GM23248 (cell line): ENCODE measurements at regions not wholly inside any gene's neighbourhood (a gene's known extent, or its start where the extent isn't known, plus 50 kb on each side); places are given as distances from the start of the nearest gene placed in this dataset.

Experiments
- DNase-seq: peaks from one replicate; pipeline ENCODE4 v3.0.0-alpha.2; 2015
- H2AFZ ChIP-seq: fragments of 200-600 bp; sonication (generic); 2 replicates; pipeline ENCODE4 v1.6.1; 2016; ENCODE audit warnings: antibody characterized with exemption
- H3F3A ChIP-seq: fragments of 200-600 bp; sonication (generic); 2 replicates; pipeline ENCODE4 v1.6.1; 2016; ENCODE audit warnings: mild to moderate bottlenecking, antibody characterized with exemption, mixed run types; ENCODE audit not compliant: insufficient read depth
- H3K27ac ChIP-seq: fragments of 200-600 bp; sonication (generic); 2 replicates; pipeline ENCODE4 v1.5.1; 2016; ENCODE audit warnings: mild to moderate bottlenecking
- H3K27me3 ChIP-seq: fragments of 200-600 bp; sonication (generic); replicated peaks from 2 replicates; pipeline ENCODE4 v1.6.1; 2016; ENCODE audit warnings: mild to moderate bottlenecking; ENCODE audit not compliant: insufficient read depth
- H3K36me3 ChIP-seq: fragments of 200-600 bp; sonication (generic); 2 replicates; pipeline ENCODE4 v1.6.1; 2016; ENCODE audit warnings: low read depth, mild to moderate bottlenecking
- H3K4me1 ChIP-seq: fragments of 200-600 bp; sonication (generic); 2 replicates; pipeline ENCODE4 v1.6.1; 2016; ENCODE audit warnings: mild to moderate bottlenecking; ENCODE audit not compliant: insufficient read depth
- H3K4me2 ChIP-seq: fragments of 200-600 bp; sonication (generic); one replicate; pipeline ENCODE4 v1.6.1; 2016; ENCODE audit warnings: mild to moderate bottlenecking; ENCODE audit not compliant: unreplicated experiment
- H3K4me3 ChIP-seq: fragments of 200-600 bp; sonication (generic); 2 replicates; pipeline ENCODE4 v1.5.1; 2016; ENCODE audit warnings: mild to moderate bottlenecking
- H3K79me2 ChIP-seq: fragments of 200-600 bp; sonication (generic); 2 replicates; pipeline ENCODE4 v1.6.1; 2016; ENCODE audit warnings: mild to moderate bottlenecking; ENCODE audit not compliant: insufficient read depth
- H3K9ac ChIP-seq: fragments of 200-600 bp; sonication (generic); 2 replicates; pipeline ENCODE4 v1.6.1; 2016; ENCODE audit warnings: mild to moderate bottlenecking
- H3K9me2 ChIP-seq: fragments of 200-600 bp; sonication (generic); 2 replicates; pipeline ENCODE4 v1.6.1; 2016; ENCODE audit warnings: mixed run types, mild to moderate bottlenecking, moderate library complexity; ENCODE audit not compliant: insufficient read depth
- H3K9me3 ChIP-seq: fragments of 200-600 bp; sonication (generic); one replicate; pipeline ENCODE4 v1.6.1; 2017; ENCODE audit warnings: low read depth
- H4K20me1 ChIP-seq: fragments of 200-600 bp; sonication (generic); 2 replicates; pipeline ENCODE4 v1.6.0; 2016; ENCODE audit not compliant: insufficient read depth
- EZH2 ChIP-seq: fragments of 200-600 bp; sonication (generic); IDR thresholded peaks from 2 replicates; pipeline ENCODE4 v1.6.1; 2018; ENCODE audit warnings: antibody characterized with exemption, mild to moderate bottlenecking; ENCODE audit not compliant: insufficient read depth, poor library complexity, severe bottlenecking
- EZH2phosphoT487 ChIP-seq: fragments of 200-600 bp; sonication (generic); IDR thresholded peaks from 2 replicates; pipeline ENCODE4 v1.6.1; 2018; ENCODE audit warnings: antibody characterized with exemption, moderate library complexity, mild to moderate bottlenecking, low read depth; ENCODE audit not compliant: insufficient read depth
- WGBS, 2 experiments: methylation state at CpG; one replicate each; pipeline ENCODE4 v1.1.6; 2015 to 2017; ENCODE audit warnings: low lambda C conversion rate in 2 of 2, low coverage in 1 of 2; ENCODE audit errors: missing lambda C conversion rate in 2 of 2; 5-methylcytosine and 5-hydroxymethylcytosine counted together
- in situ Hi-C: fragments of 300-500 bp; cut with MboI; formaldehyde crosslinking; loops from 2 replicates; pipeline ENCODE4 v1.15.0; 2020

- no peak overlapping the region for H3K4me3 ChIP-seq
- no peaks in the 10 kb centered on the region for H3K9me2 ChIP-seq
- in situ Hi-C loops = no loop called here
- no peak overlapping the region for H3K27ac ChIP-seq
- WGBS, 2 experiments = 10 to 11% methylated on average over 20 of the region's 20 CpGs
- H2AFZ ChIP-seq = peak overlapping the region; percentile 33; the same call in 1 of the 2 replicates
- peak; percentile 83 for DNase-seq
- no peaks in the 10 kb centered on the region for H3K36me3 ChIP-seq
- H4K20me1 ChIP-seq = no peaks in the 10 kb centered on the region
- H3K27me3 ChIP-seq = no peaks in the 10 kb centered on the region
- no peaks in the 10 kb centered on the region for H3F3A ChIP-seq
- H3K9ac ChIP-seq = no peak overlapping the region
- H3K4me1 ChIP-seq = no peaks in the 10 kb centered on the region
- TF ChIP-seq EZH2phosphoT487 (no peak), EZH2 (no peak)
- H3K79me2 ChIP-seq = no peaks in the 10 kb centered on the region
- no peaks in the 10 kb centered on the region for H3K9me3 ChIP-seq
- no peak overlapping the region for H3K4me2 ChIP-seq
These were observed 147.6 kb upstream of the FRG1 start for GRCh38 chr4:189792924-189793618.

- 44 to 49% methylated on average over 5 of the region's 5 CpGs for WGBS, 2 experiments
- Histone ChIP-seq H3K9me3 (no peaks in the 10 kb centered on the region), H3K79me2 (no peaks in the 10 kb centered on the region), H3K36me3 (no peaks in the 10 kb centered on the region), H3K27ac (no peak overlapping the region), H3K9ac (no peak overlapping the region), H3K9me2 (no peaks in the 10 kb centered on the region), H2AFZ (no peak overlapping the region), H3K4me1 (no peaks in the 10 kb centered on the region), H4K20me1 (no peaks in the 10 kb centered on the region), H3F3A (no peaks in the 10 kb centered on the region), H3K4me3 (no peak overlapping the region), H3K27me3 (no peaks in the 10 kb centered on the region), H3K4me2 (no peak overlapping the region)
- in situ Hi-C loops = no loop called here
- no peak for DNase-seq
- no peak for TF ChIP-seq EZH2phosphoT487
These were observed 140.1 kb upstream of the FRG1 start for GRCh38 chr4:189800545-189801088.

- Histone ChIP-seq H3K9ac (no peak overlapping the region), H2AFZ (no peak overlapping the region), H3K27me3 (no peaks in the 10 kb centered on the region), H3K4me2 (no peak overlapping the region), H3K36me3 (no peaks in the 10 kb centered on the region), H3K27ac (no peak overlapping the region), H3K9me3 (no peaks in the 10 kb centered on the region), H3K4me1 (no peaks in the 10 kb centered on the region), H3F3A (no peaks in the 10 kb centered on the region), H3K9me2 (no peaks in the 10 kb centered on the region), H3K79me2 (no peaks in the 10 kb centered on the region), H3K4me3 (no peak overlapping the region), H4K20me1 (no peaks in the 10 kb centered on the region)
- in situ Hi-C loops = no loop called here
- no peak for DNase-seq
- 67 to 71% methylated on average over 5 of the region's 5 CpGs for WGBS, 2 experiments
- no peak for TF ChIP-seq EZH2phosphoT487
- no peak for TF ChIP-seq EZH2
These were observed 137.8 kb upstream of the FRG1 start for GRCh38 chr4:189802884-189803283.

GRCh38 chr4:189804894-189805293 lies 135.8 kb upstream of the FRG1 start:
- Histone ChIP-seq H2AFZ (no peak overlapping the region), H3F3A (no peaks in the 10 kb centered on the region), H3K4me2 (no peak overlapping the region), H4K20me1 (no peaks in the 10 kb centered on the region), H3K9ac (no peak overlapping the region), H3K27me3 (no peaks in the 10 kb centered on the region), H3K9me3 (no peaks in the 10 kb centered on the region), H3K79me2 (no peaks in the 10 kb centered on the region), H3K27ac (no peak overlapping the region), H3K9me2 (no peaks in the 10 kb centered on the region), H3K36me3 (no peaks in the 10 kb centered on the region), H3K4me1 (no peaks in the 10 kb centered on the region), H3K4me3 (no peak overlapping the region)
- no peak for DNase-seq
- no peak for TF ChIP-seq EZH2
- no peak for TF ChIP-seq EZH2phosphoT487
- in situ Hi-C loops = no loop called here
- WGBS, 2 experiments = 15 to 18% methylated on average over 5 of the region's 5 CpGs
